Sigmoid colon (tissue), 4 donors: ENCODE measurements at regions not wholly inside any gene's neighbourhood (a gene's known extent, or its start where the extent isn't known, plus 50 kb on each side); places are given as distances from the start of the nearest gene placed in this dataset.

Source experiments
- EP300 ChIP-seq, 4 donors: sonication (generic); formaldehyde crosslinking; IDR thresholded peaks; one replicate each; pipeline ENCODE4 v1.6.1; 2017; ENCODE audit warnings: antibody characterized with exemption in 4 of 4
- POLR2A ChIP-seq, 2 donors: fragments of 450-650 bp; IDR thresholded peaks; one replicate each; pipeline ENCODE4 v1.6.1; 2016; ENCODE audit warnings: antibody characterized with exemption in 2 of 2, mild to moderate bottlenecking in 2 of 2, moderate library complexity in 2 of 2
- POLR2AphosphoS5 ChIP-seq, 4 donors: sonication (generic); formaldehyde crosslinking; IDR thresholded peaks; one replicate each; pipeline ENCODE4 v1.6.1; 2017; ENCODE audit warnings: antibody characterized with exemption in 4 of 4
- TF ChIP-seq, protein P1 (sequence below), 4 experiments: fragments of 450-650 bp in 3 of 4; fragments of 200-600 bp in 1 of 4; IDR thresholded peaks; one replicate each; pipeline ENCODE4 v1.5.1; 2016 to 2019; ENCODE audit warnings: antibody characterized with exemption in 4 of 4, mild to moderate bottlenecking in 3 of 4, moderate library complexity in 2 of 4

DNA sequence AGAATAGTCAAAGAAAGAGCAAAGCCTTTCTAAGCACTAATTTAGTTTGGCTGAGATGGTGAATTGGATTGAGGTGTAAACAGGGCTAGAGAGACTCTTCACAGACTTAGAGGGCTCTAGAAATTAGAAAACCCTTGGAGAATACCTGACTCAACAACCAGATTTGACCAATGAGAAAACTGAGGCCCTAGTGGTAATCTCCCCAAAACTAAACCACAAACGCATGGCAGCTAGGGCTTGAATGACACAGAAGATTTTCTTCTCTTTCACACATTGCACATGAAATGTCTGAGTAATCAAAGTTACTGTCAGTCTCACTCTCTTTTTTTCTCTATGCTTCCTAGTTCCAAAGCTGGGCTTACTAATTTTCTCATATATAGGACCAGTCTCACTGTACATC is 314.5 kb upstream of the KCNJ16 start:
- TF ChIP-seq POLR2A (IDR thresholded peaks at IDR 0.05), result no peak
- no peak for TF ChIP-seq EP300 (IDR thresholded peaks at IDR 0.05)
- TF ChIP-seq, protein P1, sequence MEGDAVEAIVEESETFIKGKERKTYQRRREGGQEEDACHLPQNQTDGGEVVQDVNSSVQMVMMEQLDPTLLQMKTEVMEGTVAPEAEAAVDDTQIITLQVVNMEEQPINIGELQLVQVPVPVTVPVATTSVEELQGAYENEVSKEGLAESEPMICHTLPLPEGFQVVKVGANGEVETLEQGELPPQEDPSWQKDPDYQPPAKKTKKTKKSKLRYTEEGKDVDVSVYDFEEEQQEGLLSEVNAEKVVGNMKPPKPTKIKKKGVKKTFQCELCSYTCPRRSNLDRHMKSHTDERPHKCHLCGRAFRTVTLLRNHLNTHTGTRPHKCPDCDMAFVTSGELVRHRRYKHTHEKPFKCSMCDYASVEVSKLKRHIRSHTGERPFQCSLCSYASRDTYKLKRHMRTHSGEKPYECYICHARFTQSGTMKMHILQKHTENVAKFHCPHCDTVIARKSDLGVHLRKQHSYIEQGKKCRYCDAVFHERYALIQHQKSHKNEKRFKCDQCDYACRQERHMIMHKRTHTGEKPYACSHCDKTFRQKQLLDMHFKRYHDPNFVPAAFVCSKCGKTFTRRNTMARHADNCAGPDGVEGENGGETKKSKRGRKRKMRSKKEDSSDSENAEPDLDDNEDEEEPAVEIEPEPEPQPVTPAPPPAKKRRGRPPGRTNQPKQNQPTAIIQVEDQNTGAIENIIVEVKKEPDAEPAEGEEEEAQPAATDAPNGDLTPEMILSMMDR (IDR thresholded peaks at IDR 0.05), result no peak
- TF ChIP-seq POLR2AphosphoS5 (IDR thresholded peaks at IDR 0.05), result no peak
